ENCODE measurements at regions not wholly inside any gene's neighbourhood (a gene's known extent, or its start where the extent isn't known, plus 50 kb on each side); places are given as distances from the start of the nearest gene placed in this dataset.
A peak's percentile ranks its signal among the peaks of the same experiment; 100 is the strongest.

GRCh38 chr14:94682736-94683135, 70.5 kb downstream of the SERPINA3 start:
- DNase-seq (ENCODE audit: low read depth, low spot score), result no peak

GRCh38 chr14:94682061-94682516, 69.9 kb downstream of the SERPINA3 start:
- no peak for DNase-seq (ENCODE audit: low read depth, low spot score)

- DNase-seq (ENCODE audit: low read depth, low spot score), result no peak
Observed at GRCh38 chr14:94681300-94682060, 69.3 kb downstream of the SERPINA3 start.

- no peak for DNase-seq (ENCODE audit: low read depth, low spot score)
Observed at GRCh38 chr14:94680862-94681288, 68.7 kb downstream of the SERPINA3 start.

- DNase-seq (ENCODE audit: low read depth, low spot score), result no peak
Observed at GRCh38 chr14:94679937-94680861, 68.0 kb downstream of the SERPINA3 start.

- DNase-seq (ENCODE audit: low read depth, low spot score), result no peak
Observed at GRCh38 chr14:94679106-94679810, 67.1 kb downstream of the SERPINA3 start.

GRCh38 chr14:94677747-94678146, 65.6 kb downstream of the SERPINA3 start:
- DNase-seq (ENCODE audit: low read depth, low spot score), result no peak

GRCh38 chr14:94677213-94677612, 65.0 kb downstream of the SERPINA3 start:
- no peak for DNase-seq (ENCODE audit: low read depth, low spot score)

- DNase-seq (ENCODE audit: low read depth, low spot score), result no peak
Observed at GRCh38 chr14:94676495-94677185, 64.4 kb downstream of the SERPINA3 start.

- no peak for DNase-seq (ENCODE audit: low read depth, low spot score)
Observed at GRCh38 chr14:94675036-94675435, 62.8 kb downstream of the SERPINA3 start.

- peak; percentile 40 for DNase-seq (ENCODE audit: low read depth, low spot score)
Observed at GRCh38 chr14:94673781-94674231, 61.6 kb downstream of the SERPINA3 start.
